H1 (cell line): ENCODE measurements at regions not wholly inside any gene's neighbourhood (a gene's known extent, or its start where the extent isn't known, plus 50 kb on each side); places are given as distances from the start of the nearest gene placed in this dataset.

Experiments used
- GABPA ChIP-seq: IDR thresholded peaks from 2 replicates; pipeline ENCODE4 v1.6.1; 2011; ENCODE audit warnings: mild to moderate bottlenecking, low read length, moderate library complexity, borderline replicate concordance; ENCODE audit not compliant: insufficient read depth
- NANOG ChIP-seq: IDR thresholded peaks from 2 replicates; pipeline ENCODE4 v1.6.1; 2011; ENCODE audit warnings: low read length, low read depth, mild to moderate bottlenecking, inconsistent platforms; ENCODE audit not compliant: insufficient read depth, poor library complexity, severe bottlenecking

DNA sequence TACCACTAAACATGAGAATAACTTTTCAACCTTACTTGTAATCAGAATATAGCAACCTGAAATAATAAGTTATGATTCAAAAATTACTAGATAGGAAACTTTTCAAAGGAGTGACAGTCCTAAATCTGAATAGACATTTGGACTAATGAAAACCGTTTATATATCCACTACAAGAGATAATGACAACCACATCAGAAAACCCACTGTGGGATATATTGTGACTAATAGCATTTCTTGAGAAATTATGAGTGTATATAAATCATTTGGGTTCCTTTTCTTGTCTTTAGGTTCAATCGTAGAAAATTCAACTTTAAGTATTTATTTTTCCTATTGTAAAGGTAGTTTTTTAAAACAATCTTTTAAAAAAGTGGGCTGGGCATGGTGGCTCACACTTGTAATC, 170.2 kb upstream of the PRSS58 start (continued):
- TF ChIP-seq GABPA: no peak
- TF ChIP-seq NANOG: no peak
